Dermis microvascular lymphatic vessel endothelial cell (primary cell): ENCODE measurements at regions not wholly inside any gene's neighbourhood (a gene's known extent, or its start where the extent isn't known, plus 50 kb on each side); places are given as distances from the start of the nearest gene placed in this dataset.
"Not testable (repeated sequence)": the region's sequence is repeated elsewhere in the genome, so short reads cannot be mapped to it uniquely, and the experiment has no call there.

Experiments used
- DNase-seq, 2 donors: peaks; one replicate each; pipeline versions ENCODE4 v3.0.0 to v3.0.0-alpha.2; 2010; ENCODE audit warnings: low read depth in 2 of 2

DNA sequence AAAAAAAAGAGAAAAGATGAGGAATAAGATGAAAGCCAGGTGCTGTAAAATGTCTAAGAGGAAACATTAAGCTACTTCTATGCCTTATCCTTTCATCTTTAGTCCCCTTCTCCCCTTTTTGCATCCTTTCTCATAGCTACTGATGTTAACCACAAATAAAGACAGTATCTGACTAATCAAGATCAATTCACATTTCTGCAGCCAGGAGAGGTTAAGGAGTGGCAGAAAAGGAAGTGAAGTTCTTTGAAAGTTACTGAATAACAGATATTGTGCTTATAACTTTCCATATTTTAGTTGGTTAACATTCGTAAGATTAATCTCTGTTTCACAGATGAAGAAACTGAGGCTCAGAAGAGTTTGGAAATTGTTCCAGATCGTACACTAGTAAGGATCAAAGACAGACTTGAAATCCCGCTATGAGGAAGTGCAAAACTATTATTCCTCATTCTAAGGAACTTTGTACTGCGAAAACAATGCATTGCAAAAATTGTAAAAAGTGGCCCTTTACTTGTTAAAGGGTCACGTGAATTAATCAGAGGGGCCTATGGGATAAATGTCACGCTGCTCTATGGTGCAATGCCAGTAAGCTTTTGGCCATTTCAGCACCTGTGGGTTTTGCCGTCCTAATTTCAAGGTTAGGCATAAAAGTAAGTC is 117.7 kb upstream of the GRM7 start:
- DNase-seq = no peak

DNA sequence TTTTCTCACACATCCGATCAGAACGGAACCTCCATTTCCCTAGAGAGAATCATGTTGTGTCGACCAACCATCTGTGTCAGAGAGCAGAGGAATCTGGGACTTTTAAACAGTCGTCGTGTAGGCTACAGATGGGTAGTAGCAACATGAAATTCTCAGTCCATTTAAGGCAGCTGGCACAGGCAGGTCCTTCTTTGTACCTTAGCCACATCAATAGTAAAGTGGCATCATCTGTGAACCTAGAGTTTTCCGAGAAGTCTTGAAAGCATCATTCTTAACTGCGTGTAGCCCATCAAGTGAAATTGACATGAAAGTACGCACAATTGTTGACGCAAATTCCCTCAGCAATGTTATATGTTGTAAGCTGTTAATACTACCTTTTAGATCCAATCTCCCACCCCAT is 114.5 kb upstream of the GRM7 start:
- no peak for DNase-seq

DNA sequence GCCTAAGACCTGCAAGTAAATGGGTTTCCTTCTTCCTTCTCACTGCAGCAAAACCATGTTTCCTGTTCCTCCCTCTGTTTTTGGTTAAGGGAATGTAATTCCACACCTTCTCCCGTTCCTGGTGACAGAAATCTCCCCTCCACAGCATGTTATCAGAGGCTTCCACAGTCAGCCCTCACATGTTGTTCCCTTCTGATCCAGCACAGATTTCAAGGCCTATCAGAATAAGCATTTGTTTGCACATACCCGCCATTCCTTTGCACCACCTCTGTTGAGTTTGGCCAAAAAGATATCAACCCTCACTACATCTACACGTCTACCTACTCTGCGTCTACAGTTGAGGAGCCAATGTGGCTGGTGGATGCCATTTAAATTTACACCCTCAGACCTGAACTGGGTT is 113.9 kb upstream of the GRM7 start:
- no peak for DNase-seq

DNA sequence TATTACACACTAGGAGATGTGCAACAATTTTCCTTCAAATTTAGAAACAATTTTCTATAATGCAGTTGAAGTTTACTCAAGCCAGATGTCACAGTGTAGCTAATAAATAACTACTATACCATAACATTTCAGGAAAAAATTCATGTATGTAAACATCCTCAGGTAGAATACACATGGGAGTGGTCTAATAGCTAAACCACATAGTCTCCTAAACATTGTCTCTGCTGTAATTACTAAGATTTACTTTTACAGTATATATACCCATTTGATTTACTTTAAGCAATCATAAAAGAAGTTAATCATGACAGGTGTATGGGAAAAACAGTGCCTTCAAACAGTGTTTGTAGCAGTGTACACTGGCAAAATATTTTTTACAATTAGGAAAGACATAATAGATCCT is 110.1 kb upstream of the GRM7 start:
- DNase-seq = no peak

DNA sequence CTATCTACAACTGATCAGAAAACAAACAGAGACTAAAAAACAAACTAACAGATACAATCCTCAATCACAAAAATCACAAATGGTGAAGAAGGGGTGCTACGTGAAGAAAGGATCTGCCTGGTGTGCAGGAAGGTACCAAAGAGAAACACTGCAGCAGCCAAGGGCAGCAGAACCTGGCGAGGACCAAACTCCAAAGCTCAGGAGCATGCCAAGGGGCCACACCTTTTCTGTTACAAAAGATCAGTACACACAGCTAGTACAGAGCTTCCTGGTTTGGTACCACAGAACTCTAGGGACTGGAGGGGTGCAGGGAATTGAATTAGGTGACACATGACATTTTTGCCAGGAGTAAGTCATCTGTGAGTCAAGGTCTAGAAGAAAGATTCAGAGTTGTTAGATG is 107.4 kb upstream of the GRM7 start:
- no peak for DNase-seq

DNA sequence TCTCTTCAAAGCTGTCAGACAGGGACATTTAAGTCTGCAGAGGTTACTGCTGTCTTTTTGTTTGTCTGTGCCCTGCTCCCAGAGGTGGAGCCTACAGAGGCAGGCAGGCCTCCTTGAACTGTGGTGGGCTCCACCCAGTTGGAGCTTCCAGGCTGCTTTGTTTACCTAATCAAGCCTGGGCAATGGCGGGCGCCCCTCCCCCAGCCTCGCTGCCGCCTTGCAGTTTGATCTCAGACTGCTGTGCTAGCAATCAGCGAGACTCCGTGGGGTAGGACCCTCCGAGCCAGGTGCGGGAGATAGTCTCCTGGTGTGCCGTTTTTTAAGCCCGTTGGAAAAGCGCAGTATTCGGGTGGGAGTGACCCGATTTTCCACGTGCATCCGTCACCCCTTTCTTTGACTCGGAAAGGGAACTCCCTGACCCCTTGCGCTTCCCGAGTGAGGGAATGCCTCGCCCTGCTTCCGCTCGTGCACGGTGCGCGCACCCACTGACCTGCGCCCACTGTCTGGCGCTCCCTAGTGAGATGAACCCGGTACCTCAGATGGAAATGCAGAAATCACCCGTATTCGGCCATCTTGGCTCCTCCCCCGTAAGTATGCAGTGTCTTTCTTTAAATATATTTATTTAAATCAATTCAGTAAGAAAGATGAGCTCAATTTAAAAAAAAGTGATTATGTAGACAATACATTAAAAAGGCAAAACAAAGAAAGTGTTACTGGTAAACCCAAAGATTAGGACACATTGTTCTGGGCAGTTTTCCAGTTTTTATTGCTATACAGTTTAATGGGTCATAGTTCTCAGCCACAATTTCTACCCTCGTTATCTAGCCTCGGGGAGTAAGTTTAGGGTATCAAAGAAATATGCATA is 91.2 kb upstream of the GRM7 start:
- not testable (repeated sequence) for DNase-seq

DNA sequence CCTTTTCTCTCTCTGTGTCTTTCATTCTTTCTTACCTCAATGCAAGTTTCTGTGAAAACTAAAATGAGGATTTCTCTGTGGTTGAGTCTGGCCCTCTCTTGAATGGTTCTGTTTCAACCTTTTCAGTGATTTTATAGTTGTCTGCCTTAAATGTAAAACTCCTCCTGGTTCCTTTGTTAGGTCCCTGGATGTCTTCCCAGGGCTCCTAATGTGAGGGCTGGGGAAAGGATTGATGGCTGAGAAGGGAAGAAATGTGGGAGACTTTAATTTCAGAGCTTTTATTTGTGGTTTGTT is 90.6 kb upstream of the GRM7 start:
- no peak for DNase-seq

DNA sequence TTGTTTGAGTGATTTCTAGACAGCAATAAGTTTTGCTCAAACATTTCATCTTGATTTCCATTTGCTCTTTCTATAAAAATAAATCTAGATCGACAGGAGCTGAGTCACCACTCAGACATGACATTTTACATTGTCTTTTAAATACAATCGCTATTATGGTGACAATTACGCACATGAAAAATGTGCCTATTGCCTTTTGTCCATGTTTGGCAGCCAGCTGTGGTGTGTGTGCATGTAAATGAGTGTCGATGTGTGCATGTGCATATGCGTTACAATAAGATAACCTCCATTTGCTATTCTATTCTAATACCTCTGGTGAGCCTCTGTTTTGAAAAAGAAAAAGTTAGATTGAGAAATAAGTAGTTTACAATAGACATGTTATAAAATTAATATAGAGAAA is 89.7 kb upstream of the GRM7 start:
- no peak for DNase-seq

DNA sequence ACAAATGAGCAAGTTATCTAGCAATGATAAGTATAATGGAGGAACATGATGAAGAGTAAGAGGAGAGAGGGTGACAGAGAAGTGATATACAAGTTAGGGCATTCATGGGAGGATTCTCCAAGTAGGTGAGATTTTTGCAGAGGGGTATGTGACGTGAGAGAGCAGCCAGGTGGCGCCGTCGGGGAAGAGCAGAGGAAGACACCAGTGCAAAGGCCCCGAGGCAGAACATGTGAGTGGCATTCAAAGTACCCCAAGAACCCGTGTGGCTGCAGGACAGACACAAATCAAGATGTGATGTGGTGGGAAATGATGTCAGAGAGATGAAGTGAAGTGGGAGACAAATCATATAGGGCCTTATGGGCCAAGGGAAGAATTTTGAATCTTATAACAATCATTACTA is 81.8 kb upstream of the GRM7 start:
- no peak for DNase-seq

DNA sequence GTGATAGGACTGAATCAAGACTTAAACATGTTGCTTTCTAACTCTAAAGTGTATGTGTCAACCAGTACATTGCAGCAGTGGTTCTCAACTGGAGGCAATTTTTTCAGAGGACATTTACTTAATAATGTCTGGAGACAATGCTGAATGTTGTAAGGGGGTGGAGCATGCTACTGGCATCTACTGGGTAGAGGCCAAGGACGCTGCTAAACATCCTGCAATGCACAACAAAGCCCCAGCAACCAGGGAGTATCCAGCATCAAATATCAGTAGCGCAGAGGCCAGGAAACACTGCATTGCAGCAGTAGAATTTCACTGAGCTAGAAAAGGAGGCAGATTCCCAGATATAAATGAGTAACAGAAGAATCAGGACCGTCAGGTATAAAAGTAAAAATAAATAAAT is 79.8 kb upstream of the GRM7 start:
- DNase-seq = no peak

DNA sequence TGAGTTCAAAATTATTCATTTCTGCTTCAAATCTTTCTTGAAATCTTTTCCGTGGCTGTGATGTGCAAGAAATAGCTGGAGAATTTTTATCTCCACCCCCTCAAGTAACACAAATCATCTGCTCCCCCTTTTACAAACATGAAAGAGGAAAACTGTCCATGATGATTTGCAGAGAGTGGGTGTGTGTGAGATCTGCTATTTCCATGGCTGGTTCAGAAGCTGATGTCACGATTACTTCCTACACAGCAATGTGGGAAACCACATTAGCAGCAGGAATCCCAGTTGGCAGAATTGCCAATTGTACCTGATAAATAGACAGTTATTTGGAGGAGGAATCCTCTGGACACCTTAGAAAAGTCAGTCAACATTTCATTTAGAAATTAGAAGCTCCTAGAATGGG is 75.2 kb upstream of the GRM7 start:
- DNase-seq = no peak

DNA sequence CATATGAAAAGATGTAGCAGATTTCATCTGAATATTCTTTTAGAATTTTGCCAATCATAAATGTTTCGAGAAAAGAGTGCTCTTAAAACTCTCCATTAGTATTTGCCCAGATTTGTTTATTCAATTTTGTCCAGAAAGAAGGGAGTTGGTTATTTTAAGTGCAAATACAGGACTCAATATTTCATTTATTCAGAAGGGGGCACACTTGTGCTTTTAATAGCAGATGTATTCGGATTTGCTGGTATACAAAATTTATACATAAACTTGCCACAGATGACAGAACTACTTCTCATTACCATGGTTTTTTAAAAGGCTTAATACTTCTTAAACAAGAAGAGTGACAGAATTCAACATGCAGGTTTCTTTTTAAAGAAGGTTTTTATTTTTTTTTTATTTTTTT is 69.8 kb upstream of the GRM7 start:
- DNase-seq = peak in 1 of 2 donors; percentile 7

DNA sequence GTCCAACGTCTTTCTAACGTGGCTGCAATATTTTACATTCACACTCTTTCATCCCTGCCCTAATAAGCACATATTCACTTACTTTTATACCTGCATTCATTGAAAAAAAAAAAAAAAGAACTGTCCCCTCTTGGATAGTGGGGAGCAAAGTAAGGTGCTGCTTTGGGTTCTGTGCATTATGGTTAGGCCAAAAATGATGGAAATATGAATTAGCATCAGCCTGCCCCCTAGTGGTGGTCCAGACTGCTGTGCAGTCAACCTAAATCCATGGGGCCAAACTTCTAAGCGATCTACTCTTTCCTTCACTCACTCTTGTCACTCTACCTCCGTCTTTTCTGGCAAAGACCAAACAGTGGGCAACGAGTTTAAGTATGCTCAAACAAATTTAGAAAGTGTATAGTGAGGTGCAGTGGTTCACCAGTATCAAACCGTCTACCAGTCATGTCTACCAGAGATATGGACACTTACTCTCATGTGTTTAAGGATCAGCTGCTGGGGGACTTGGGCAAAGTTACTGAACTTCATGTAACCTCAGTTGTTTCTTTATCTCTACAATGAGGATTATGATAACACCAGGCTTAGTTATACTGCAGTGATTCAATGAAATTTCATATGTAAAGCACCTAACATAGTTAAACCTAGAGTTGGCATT is 61.5 kb upstream of the GRM7 start:
- peak; percentile 9 to 14 for DNase-seq

DNA sequence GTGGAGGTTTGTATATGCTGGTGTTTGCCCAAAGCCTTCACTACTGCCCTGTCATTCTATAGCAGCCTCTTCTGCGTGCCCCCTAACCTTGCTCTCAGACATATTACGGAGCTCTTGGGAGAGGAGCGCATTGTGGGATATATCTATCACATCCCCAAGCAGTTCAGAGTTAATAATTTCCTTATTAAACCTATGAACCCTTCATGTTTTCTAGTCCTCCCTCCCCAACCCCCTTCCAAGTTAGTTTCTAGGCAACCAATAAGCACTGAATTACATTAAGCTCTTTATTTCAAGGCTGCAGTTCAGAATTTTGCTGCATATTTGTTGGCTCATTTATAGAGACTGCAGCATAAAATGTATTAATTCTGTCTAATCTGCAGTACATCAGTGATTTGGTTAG is 57.3 kb upstream of the GRM7 start:
- no peak for DNase-seq

DNA sequence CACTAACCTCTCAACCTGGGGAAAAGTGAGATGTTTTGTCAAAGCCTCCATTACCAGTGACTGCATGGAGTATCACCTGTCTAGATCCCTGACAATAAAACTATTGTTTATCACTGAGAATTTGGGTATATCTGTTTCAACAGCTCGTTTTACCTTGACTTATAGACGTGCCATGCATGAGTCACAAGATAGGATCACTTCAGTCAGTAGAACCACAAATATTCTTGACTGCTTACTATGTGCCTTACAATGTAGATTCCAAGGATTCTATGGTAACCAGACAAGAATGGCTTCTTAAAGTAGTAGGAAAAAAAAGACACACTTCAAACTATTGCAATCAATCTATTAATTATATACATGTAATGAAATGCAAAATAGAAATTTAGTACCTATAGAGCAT is 55.7 kb upstream of the GRM7 start:
- DNase-seq = no peak

DNA sequence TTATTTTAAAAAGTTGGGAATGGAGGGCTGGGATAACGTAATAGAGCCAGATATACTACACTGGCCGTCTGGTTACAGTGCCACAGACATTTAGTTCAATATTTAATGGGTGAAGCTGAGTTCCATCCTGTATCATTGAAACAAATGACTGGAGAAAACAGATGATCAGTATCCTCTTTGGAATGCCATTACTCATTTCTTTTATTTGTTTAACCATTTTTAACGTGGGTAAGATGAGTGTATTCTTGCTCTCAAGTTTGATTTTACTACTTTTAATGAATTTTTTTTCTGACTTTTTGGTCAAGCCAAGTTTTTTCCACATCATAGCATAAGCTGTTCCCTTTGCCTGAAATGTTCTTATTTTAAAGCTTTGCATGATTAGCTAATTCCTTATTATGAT is 53.9 kb upstream of the GRM7 start:
- no peak for DNase-seq

DNA sequence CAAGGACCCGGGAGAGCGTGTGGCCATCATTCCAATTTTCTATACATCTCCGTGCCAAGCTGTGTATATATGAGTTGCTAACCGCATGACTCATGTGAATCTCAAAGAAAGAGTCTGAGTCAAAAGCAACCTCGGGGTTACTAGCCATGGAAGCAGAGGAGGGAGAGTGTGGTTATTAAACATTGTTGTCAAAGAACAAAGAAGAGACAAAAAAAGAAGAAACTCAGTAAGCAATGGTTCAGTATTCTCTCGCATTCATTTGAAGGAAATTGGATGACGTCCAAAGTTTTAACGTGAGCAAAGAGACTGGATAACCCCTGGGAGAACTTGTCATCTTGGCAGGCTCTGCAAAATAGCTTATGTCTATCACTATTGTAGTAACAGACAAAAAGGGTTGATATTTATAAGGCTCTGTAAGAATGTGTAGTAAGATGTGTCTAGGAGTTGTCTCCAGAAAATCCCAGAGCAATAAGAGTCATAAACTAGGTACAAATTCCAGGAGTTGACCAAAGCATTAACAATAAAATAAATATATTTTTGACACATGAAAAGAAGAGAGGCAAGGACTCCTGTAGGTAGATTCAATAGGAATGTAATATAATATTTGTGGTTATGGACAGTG is 52.8 kb upstream of the GRM7 start:
- DNase-seq = no peak

DNA sequence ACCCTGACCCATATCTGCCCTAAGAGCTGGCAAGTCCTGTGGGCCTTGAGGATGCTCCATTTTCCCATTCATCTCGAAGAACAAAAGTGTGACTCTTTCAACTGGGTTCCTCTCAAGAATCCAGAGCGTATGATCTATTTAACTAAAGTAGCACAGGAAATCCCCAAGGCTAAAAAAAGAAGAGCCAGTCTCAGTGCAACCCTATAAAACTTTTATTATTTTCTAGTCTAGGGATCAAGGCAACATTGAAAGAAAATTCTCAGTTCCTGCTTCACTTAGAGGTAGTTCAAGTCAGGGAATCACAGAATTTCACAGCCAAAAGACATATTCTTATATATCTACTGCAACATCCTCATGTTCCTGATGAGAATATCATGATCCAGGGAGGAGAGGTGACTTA is 51.6 kb upstream of the GRM7 start:
- no peak for DNase-seq
